GM21737 (cell line): ENCODE measurements at regions not wholly inside any gene's neighbourhood (a gene's known extent, or its start where the extent isn't known, plus 50 kb on each side); places are given as distances from the start of the nearest gene placed in this dataset.
"Not testable (repeated sequence)": the region's sequence is repeated elsewhere in the genome, so short reads cannot be mapped to it uniquely, and the experiment has no call there.

Experiments
- ATAC-seq: cut with Tn5 transposase; IDR thresholded peaks from one replicate; pipeline ENCODE4 v1.9.1; 2021; ENCODE audit warnings: mild to moderate bottlenecking, moderate library complexity; ENCODE audit not compliant: unreplicated experiment

GRCh38 chr22:34422948-34423347 is 502.7 kb upstream of the LARGE1 start:
- ATAC-seq: not testable (repeated sequence)

GRCh38 chr22:34427436-34427835 is 507.2 kb upstream of the LARGE1 start:
- no peak for ATAC-seq

GRCh38 chr22:34427841-34428240 is 507.6 kb upstream of the LARGE1 start:
- no peak for ATAC-seq

GRCh38 chr22:34429314-34429713 is 509.0 kb upstream of the LARGE1 start:
- ATAC-seq: no peak

GRCh38 chr22:34430386-34430785 is 510.1 kb upstream of the LARGE1 start:
- no peak for ATAC-seq

- no peak for ATAC-seq
Measured at GRCh38 chr22:34434371-34434770, 514.1 kb upstream of the LARGE1 start.

- ATAC-seq: no peak
Measured at GRCh38 chr22:34437140-34437539, 516.9 kb upstream of the LARGE1 start.

GRCh38 chr22:34454598-34454997 is 534.3 kb upstream of the LARGE1 start:
- no peak for ATAC-seq

- no peak for ATAC-seq
Measured at GRCh38 chr22:34462795-34463194, 542.5 kb upstream of the LARGE1 start.

- ATAC-seq: no peak
Measured at GRCh38 chr22:34475886-34476285, 555.6 kb upstream of the LARGE1 start.

- no peak for ATAC-seq
Measured at GRCh38 chr22:34476762-34477161, 556.5 kb upstream of the LARGE1 start.

- no peak for ATAC-seq
Measured at GRCh38 chr22:34481090-34481489, 560.8 kb upstream of the LARGE1 start.

- no peak for ATAC-seq
Measured at GRCh38 chr22:34486381-34486780, 566.1 kb upstream of the LARGE1 start.

- ATAC-seq: no peak
Measured at GRCh38 chr22:34489861-34490260, 569.6 kb upstream of the LARGE1 start.

- no peak for ATAC-seq
Measured at GRCh38 chr22:34490886-34491285, 570.6 kb upstream of the LARGE1 start.

GRCh38 chr22:34493486-34493885 is 572.5 kb upstream of the ISX start:
- ATAC-seq: no peak

- no peak for ATAC-seq
Measured at GRCh38 chr22:34501366-34501965, 564.5 kb upstream of the ISX start.

- no peak for ATAC-seq
Measured at GRCh38 chr22:34502821-34503220, 563.1 kb upstream of the ISX start.

GRCh38 chr22:34508797-34509196 is 557.2 kb upstream of the ISX start:
- no peak for ATAC-seq

- no peak for ATAC-seq
Measured at GRCh38 chr22:34526681-34527080, 539.3 kb upstream of the ISX start.

- ATAC-seq: no peak
Measured at GRCh38 chr22:34534101-34534500, 531.9 kb upstream of the ISX start.

GRCh38 chr22:34567367-34567766 is 498.6 kb upstream of the ISX start:
- ATAC-seq: no peak

GRCh38 chr22:34570408-34570807 is 495.6 kb upstream of the ISX start:
- ATAC-seq: no peak
